Activated effector memory CD4-positive, alpha-beta T cell treated with anti-CD3 and anti-CD28 coated beads, Interleukin-2, amount 50 U/mL, for 16 hours (primary cell): ENCODE measurements at regions not wholly inside any gene's neighbourhood (a gene's known extent, or its start where the extent isn't known, plus 50 kb on each side); places are given as distances from the start of the nearest gene placed in this dataset.
A peak's percentile ranks its signal among the peaks of the same experiment; 100 is the strongest.

ENCODE experiments used
- DNase-seq: peaks from one replicate; pipeline ENCODE4 v3.0.0-alpha.2; 2020

DNA sequence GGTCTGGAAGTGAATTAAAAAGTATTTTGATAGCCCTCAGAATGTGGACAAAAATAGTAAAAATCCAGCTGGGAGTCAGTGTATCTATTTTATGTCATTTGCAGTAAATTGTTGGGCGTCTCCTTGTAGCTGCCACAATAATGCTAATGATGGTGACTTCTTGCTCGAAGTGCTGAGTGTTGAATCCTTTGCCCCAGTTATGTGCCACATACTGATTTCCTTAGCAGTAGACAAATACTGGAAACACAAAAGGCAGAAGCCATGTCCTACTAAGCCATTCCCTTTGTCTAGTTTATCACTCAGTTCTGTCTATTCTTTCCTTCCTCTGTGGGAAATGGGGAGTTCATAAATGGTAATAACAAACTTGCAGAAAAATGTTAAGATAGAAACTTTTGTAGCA, 70.7 kb upstream of the CXADR start:
- no peak for DNase-seq

DNA sequence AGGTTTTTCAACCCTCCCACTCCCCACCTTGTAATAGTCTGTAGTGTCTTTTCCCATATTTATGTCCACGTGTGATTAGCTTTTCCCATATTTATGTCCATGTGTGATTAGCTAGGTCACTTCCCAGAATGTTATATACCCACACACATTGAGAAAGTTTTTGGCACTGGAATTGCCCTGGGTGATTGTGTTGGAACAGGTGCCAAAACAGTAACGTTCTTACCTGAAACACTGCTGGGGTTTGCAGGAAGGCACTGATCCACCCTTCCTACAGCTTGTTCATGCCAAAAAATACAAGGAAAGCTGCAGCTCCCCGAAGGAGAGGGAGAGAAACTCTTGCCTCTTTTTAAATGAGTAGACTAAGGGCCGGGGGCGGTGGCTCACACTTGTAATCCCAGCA, 68.0 kb upstream of the CXADR start:
- DNase-seq = no peak

DNA sequence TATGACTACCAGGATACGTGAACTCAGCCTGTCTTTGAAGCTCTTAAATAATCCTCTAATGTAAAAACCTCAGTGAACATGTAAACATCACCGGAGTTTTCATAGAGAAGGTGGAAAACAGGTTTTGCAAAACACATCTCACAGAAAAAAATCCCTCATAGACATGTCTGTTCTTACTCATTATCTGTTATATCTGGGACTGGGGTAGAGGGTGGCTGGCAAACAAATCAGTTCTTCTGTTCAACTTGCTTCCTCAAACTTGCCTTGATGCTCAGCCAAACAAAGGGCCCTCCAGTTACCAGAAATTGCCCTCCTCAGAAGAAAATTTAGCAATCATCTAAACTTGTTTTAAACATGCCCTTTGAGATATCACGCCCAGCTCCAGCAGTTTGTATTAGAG, 66.1 kb upstream of the CXADR start:
- no peak for DNase-seq

DNA sequence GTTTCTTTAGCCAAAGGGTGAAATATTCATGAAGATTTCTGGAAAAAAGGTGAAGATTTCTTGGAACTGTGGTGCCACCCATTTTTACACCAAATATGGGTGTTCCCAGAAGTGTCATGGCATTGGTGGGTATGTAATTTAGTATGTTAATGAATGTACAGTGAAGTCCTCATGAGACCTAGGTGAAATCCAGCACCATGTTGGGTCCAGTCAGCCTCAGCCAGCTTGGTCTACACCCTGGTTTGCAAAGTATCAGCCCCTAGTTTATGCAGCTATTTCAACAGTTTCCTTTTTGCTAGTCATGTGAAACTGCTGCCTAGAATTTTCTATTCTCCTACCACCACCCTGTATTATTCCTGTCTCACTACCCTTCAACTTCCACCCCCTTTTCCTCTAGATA, 63.1 kb upstream of the CXADR start:
- no peak for DNase-seq

DNA sequence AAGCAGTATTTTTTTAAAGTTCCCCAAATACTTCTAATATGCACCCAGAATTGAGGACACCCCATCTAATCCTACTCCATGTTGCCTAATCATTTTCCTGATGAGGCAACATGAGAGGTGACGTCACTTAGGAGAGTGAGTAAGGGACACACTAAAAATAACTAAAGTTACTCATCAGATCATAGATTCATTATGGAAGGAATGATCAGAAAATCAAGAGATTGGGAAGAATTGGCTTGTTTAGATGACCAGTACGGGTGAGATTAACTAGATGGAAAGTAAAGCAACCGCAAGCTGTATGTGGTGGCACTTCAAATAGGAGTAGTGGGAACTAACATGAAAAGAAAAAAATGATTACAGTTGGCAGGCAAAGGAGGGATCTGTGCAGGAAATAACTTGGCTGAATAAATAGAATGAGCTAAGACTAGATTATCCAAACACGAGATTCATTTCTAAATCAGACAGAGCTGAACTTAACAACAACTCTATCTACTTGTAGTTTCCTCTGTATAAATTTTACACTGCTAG, 61.4 kb upstream of the CXADR start:
- no peak for DNase-seq

DNA sequence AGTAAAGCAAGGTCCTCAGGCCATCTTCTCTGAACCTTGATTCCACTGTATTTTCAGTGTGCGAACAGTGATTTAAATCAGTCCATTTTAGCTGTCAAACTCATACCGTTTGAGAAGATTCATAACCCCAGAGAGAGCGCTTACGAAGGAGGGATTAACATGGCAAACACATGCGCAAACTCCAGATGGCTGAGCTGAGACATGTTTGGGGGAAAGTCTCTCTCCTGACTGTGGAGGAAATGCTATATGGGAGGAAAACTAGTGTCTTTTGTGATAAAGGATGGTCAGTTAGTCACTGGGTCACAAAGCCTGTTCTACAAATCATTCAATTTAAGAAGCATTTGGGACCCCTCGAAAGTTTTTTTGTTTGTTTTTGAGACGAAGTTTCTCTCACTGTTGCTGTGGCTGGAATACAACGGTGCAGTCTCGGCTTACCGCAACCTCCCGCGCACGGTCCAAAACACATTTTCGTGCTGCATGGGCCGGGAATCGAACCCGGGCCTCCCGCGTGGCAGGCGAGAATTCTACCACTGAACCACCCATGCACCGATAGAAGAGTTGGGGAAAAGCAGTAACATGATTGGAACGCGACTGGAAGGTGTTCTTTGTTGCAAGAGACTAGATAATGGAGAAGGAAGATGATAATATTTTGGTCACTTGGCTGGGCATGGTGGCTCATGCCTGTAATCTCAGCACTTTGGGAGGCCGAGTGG, 58.4 kb upstream of the CXADR start:
- peak; percentile 63 for DNase-seq

DNA sequence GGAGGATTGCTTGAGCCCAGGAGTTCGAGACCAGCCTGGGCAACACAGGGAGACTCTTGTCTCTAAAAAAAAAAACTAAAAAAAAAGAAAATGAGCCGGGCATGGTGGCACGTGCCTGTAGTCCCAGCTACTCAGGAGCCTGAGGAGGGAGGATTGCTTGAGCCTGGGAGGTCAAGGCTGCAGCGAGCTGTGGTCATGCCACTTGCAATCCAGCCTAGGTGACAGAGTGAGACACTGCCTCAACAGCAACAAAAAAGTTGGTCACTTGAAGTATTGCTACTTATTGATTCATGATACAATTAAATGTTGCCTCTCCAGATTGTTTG, 57.9 kb upstream of the CXADR start:
- DNase-seq = no peak

DNA sequence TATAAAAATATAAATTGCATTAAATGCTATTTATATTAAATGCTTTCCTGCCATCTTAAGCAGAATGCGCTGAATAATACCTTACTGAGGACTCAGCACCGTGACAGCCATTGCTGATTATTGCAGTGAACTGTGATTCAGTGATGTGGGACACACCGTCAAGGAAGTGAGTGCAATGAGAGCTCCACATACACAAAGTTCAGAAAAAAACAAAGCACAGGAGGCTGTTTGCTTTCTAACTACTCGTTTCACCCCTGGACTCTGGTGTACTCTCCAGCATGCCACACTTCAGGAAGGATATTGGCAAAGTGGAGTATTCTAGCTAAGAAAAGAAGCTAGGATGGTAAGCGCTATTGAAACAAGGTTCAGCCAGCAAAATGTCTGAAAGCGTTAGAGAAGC, 57.4 kb upstream of the CXADR start:
- DNase-seq = no peak

DNA sequence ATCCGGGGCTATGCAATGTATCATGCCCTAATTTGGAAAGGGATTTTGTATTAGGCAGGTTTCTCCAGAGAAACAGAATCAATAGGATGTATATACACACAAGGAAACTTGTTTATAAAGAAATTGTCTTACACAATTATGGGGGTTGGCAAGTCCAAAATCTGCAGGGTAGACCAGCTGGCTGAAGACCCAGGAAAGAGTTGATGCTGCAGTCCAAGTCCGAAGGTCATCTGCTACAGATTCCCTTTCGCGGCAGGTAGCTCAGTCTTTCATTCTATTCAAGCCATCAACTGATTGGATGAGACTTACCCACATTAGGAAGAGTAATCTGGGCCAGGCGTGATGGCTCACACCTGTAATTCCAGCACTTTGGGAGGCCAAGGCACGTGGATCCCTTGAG, 54.6 kb upstream of the CXADR start:
- DNase-seq = no peak

DNA sequence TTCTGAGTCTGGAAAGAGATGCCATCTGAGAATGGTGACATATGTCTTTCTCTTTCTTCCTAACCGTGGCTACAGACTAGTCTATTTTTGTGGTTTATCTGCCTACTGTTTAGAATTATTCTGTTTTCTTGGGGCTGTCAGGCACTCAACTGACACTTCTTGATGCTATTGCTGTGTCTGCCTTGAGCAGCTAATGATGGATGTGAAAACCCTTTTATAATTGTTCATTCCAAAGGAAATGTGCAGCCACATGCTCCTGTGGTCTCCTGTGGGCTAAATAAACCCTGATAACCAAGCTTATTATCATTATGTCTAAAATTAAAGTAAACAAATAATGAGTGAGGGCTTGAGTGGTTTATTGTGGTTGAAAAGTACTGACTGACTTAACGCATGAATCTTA, 52.7 kb upstream of the CXADR start:
- DNase-seq = no peak

DNA sequence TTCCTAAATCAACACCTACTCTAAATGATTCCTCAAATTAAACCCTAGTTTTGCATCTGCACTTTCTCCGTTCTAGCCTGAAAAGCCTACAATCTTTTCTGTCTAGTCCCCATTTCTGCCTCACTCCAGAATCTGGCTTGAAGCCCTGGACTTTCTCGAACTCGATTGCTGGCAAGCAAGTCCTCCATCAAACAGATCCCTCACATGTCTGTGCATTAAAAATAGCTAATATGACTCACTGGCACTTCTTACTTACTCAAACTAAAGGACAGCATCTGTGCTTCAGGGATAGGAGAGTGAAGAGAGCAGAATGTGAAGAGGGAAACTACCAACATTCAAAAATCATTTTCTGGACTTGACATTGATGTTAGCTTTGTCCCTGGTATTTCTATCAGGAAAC, 51.8 kb upstream of the CXADR start:
- no peak for DNase-seq

DNA sequence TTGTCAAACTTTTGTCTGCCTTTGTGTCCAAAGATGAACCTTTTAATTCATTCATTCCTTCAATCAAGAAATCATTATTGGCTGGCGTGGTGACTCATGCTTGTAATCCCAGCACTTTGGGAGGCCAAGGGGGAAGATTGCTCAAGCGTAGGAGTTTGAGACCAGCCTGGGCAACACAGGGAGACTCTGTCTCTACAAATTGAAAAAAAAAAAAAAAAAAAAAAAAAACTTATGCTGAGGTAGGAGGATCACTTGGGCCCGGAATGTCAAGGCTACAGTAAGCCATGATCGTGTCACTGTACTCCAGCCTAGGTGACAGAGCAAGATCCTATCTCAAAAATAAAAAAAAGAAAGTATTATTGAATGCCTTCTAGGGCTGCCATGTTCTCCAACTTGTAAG, 51.3 kb upstream of the CXADR start:
- no peak for DNase-seq

DNA sequence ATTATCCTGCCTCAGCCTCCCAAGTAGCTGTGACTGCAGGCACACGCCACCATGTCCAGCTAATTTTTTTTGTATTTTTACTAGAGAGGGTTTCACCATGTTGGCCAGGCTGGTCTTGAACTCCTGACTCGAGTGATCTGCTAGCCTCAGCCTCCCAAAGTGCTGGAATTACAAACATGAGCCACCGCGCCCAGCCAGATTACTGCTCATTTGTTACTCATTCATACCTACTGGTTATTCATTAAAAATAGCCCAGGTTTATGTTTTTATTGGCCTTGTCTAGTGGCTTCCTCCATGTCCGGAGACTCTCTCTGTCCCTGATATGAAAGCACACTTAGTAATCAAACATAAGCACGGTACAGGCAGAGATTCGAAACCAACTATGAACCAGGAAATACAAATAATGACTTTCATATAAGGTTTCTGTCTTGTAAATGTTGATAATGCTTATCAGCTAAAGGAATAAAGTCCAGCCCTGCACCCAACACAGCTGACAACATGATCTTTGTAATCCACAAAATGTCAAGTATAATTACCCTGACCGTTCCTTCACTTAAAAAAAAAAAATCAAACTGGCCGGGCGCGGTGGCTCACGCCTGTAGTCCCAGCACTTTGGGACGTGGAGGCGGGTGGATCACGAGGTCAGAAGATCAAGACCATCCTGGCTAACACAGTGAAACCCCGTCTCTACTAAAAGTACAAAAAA, 50.4 kb upstream of the CXADR start:
- DNase-seq = no peak
